NOMO-1 treated with dmso at 0.1 percent for 144 hours (cell line): ENCODE measurements at regions not wholly inside any gene's neighbourhood (a gene's known extent, or its start where the extent isn't known, plus 50 kb on each side); places are given as distances from the start of the nearest gene placed in this dataset.

Experiments used
- DNase-seq: peaks from one replicate; lab custom pipeline; 2025; ENCODE audit not compliant: unreplicated experiment; lab: John Stamatoyannopoulos, UW

- DNase-seq: no peak
Measured at GRCh38 chrX:104310090-104310489, 55.4 kb upstream of the ESX1 start.

DNA sequence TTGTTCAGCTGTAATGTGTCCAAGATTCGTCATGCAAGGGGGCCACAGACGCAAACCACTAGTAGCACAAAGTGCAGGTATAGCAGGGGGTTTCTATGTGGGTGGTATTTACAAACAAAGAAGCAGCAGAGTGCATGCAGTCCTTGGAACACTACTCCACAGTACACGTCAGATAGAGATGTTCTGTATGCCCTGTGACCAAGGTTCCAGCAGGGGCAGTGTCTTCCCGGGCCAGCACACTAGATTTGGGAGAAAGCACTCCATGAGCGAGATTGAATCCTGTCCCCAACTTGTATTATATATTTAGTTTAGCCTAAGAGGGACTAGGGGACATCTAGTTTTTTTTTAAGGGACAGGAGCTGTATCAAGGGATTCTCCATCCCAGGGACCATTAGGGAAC is 54.4 kb upstream of the ESX1 start:
- no peak for DNase-seq

DNA sequence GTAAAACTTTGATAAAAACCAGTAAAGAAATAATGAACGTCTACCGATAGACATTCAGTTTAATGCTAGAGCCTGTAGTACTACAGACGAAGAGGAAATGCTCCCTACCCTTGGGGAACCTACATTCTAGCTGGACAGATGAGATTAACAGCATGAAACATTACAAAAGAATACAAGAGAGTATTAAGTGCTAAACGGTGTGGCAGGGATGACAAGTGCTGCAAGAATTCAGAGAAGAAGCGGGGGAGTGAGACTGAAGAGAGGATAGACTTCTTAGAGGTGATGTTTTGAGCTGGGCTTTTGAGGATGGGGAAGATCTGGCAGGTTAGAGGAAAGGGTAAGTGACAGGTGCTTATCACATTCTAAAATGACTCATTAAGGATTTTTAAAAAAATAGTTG is 52.6 kb upstream of the ESX1 start:
- no peak for DNase-seq

DNA sequence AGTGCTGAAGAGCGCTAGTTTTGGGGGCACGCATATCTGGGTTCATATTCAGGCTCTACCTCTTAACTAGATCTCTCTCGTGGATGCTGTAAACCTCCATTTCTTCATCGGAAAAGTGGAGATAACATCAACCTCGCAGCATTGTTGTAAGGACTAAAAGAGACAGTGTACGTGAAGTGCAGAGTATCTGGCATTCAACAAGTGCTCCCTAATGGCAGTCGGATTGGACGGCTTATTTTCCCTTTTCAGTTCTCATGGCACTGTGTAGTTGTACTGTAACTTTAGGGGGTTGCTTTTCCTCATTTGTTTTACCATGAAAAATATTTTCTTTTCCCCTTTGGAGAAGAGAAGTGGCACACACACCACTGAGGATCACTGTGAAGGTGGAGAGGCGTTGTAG is 51.4 kb upstream of the ESX1 start:
- no peak for DNase-seq
